ENCODE measurements at regions not wholly inside any gene's neighbourhood (a gene's known extent, or its start where the extent isn't known, plus 50 kb on each side); places are given as distances from the start of the nearest gene placed in this dataset.
"Not testable (repeated sequence)": the region's sequence is repeated elsewhere in the genome, so short reads cannot be mapped to it uniquely, and the experiment has no call there.

- TF ChIP-seq SUZ12 (IDR thresholded peaks at IDR 0.05; ENCODE audit: extremely low read depth, insufficient read depth, insufficient read length), result no peak
- Histone ChIP-seq H3K9ac (ENCODE audit: insufficient read length, low read depth) (no peak overlapping the region), H3K9me3 (ENCODE audit: insufficient read depth, low read length) (no peaks in the 10 kb centered on the region), H3K4me1 (ENCODE audit: insufficient read depth, insufficient read length) (peaks cover 3% of the 10 kb centered on the region), H3K4me3 (ENCODE audit: insufficient read length, low read depth) (no peak overlapping the region), H3K36me3 (ENCODE audit: insufficient read depth, insufficient read length, low read length) (no peaks in the 10 kb centered on the region), H3K27me3 (ENCODE audit: insufficient read depth, insufficient read length) (no peaks in the 10 kb centered on the region)
- no peak for DNase-seq (ENCODE audit: low read depth, low spot score)
These were observed 244.4 kb upstream of the MGAT5 start for GRCh38 chr2:134009440-134009839.

- not testable (repeated sequence) for H3K4me3 ChIP-seq (ENCODE audit: insufficient read length, low read depth); H3K36me3 ChIP-seq (ENCODE audit: insufficient read depth, insufficient read length, low read length); H3K9me3 ChIP-seq (ENCODE audit: insufficient read depth, low read length)
These were observed 244.0 kb upstream of the MGAT5 start for GRCh38 chr2:134009906-134010305.

GRCh38 chr2:134011936-134012586, 241.8 kb upstream of the MGAT5 start:
- no peaks in the 10 kb centered on the region for H3K9me3 ChIP-seq (ENCODE audit: insufficient read depth, low read length)
- peaks cover 3% of the 10 kb centered on the region for H3K4me1 ChIP-seq (ENCODE audit: insufficient read depth, insufficient read length)
- H3K4me3 ChIP-seq (ENCODE audit: insufficient read length, low read depth), result no peak overlapping the region
- DNase-seq (ENCODE audit: low read depth, low spot score), result no peak
- no peaks in the 10 kb centered on the region for H3K36me3 ChIP-seq (ENCODE audit: insufficient read depth, insufficient read length, low read length)
- TF ChIP-seq SUZ12 (IDR thresholded peaks at IDR 0.05; ENCODE audit: extremely low read depth, insufficient read depth, insufficient read length), result no peak
- no peak for TF ChIP-seq YY1 (IDR thresholded peaks at IDR 0.05; ENCODE audit: insufficient read depth, insufficient read length)
- no peak for TF ChIP-seq ZNF274 (IDR thresholded peaks at IDR 0.05; ENCODE audit: low read depth, low read length)
- no peaks in the 10 kb centered on the region for H3K27me3 ChIP-seq (ENCODE audit: insufficient read depth, insufficient read length)
- H3K9ac ChIP-seq (ENCODE audit: insufficient read length, low read depth), result no peak overlapping the region

More at GRCh38 chr2:134009906-134010305, 244.0 kb upstream of the MGAT5 start:
- DNase-seq (ENCODE audit: low read depth, low spot score); H3K4me1 ChIP-seq (ENCODE audit: insufficient read depth, insufficient read length); H3K9ac ChIP-seq (ENCODE audit: insufficient read length, low read depth); H3K27me3 ChIP-seq (ENCODE audit: insufficient read depth, insufficient read length): not testable (repeated sequence)

GRCh38 chr2:134014196-134014960, 239.5 kb upstream of the MGAT5 start:
- peaks cover 3% of the 10 kb centered on the region for H3K4me1 ChIP-seq (ENCODE audit: insufficient read depth, insufficient read length)
- TF ChIP-seq ZNF274 (IDR thresholded peaks at IDR 0.05; ENCODE audit: low read depth, low read length) (no peak), SUZ12 (IDR thresholded peaks at IDR 0.05; ENCODE audit: extremely low read depth, insufficient read depth, insufficient read length) (no peak)
- no peaks in the 10 kb centered on the region for H3K9me3 ChIP-seq (ENCODE audit: insufficient read depth, low read length)
- H3K4me3 ChIP-seq (ENCODE audit: insufficient read length, low read depth), result no peak overlapping the region
- no peaks in the 10 kb centered on the region for H3K36me3 ChIP-seq (ENCODE audit: insufficient read depth, insufficient read length, low read length)
- DNase-seq (ENCODE audit: low read depth, low spot score), result no peak
- no peaks in the 10 kb centered on the region for H3K27me3 ChIP-seq (ENCODE audit: insufficient read depth, insufficient read length)
- H3K9ac ChIP-seq (ENCODE audit: insufficient read length, low read depth), result no peak overlapping the region

GRCh38 chr2:134019871-134020270, 234.0 kb upstream of the MGAT5 start:
- Histone ChIP-seq H3K27me3 (ENCODE audit: insufficient read depth, insufficient read length) (no peaks in the 10 kb centered on the region), H3K4me1 (ENCODE audit: insufficient read depth, insufficient read length) (peaks cover 3% of the 10 kb centered on the region), H3K4me3 (ENCODE audit: insufficient read length, low read depth) (no peak overlapping the region), H3K9ac (ENCODE audit: insufficient read length, low read depth) (no peak overlapping the region), H3K9me3 (ENCODE audit: insufficient read depth, low read length) (no peaks in the 10 kb centered on the region), H3K36me3 (ENCODE audit: insufficient read depth, insufficient read length, low read length) (no peaks in the 10 kb centered on the region)
- DNase-seq (ENCODE audit: low read depth, low spot score), result no peak
- TF ChIP-seq YY1 (IDR thresholded peaks at IDR 0.05; ENCODE audit: insufficient read depth, insufficient read length) (no peak), SUZ12 (IDR thresholded peaks at IDR 0.05; ENCODE audit: extremely low read depth, insufficient read depth, insufficient read length) (no peak), ZNF274 (IDR thresholded peaks at IDR 0.05; ENCODE audit: low read depth, low read length) (no peak)

- TF ChIP-seq YY1 (IDR thresholded peaks at IDR 0.05; ENCODE audit: insufficient read depth, insufficient read length) (no peak), SUZ12 (IDR thresholded peaks at IDR 0.05; ENCODE audit: extremely low read depth, insufficient read depth, insufficient read length) (no peak), ZNF274 (IDR thresholded peaks at IDR 0.05; ENCODE audit: low read depth, low read length) (no peak)
These were observed 233.3 kb upstream of the MGAT5 start for GRCh38 chr2:134020608-134021007.

GRCh38 chr2:134021830-134022524, 231.9 kb upstream of the MGAT5 start:
- TF ChIP-seq ZNF274 (IDR thresholded peaks at IDR 0.05; ENCODE audit: low read depth, low read length), result no peak
- TF ChIP-seq SUZ12 (IDR thresholded peaks at IDR 0.05; ENCODE audit: extremely low read depth, insufficient read depth, insufficient read length), result no peak
- TF ChIP-seq YY1 (IDR thresholded peaks at IDR 0.05; ENCODE audit: insufficient read depth, insufficient read length), result no peak
- Histone ChIP-seq H3K9ac (ENCODE audit: insufficient read length, low read depth) (no peak overlapping the region), H3K4me3 (ENCODE audit: insufficient read length, low read depth) (no peak overlapping the region)

More at GRCh38 chr2:134020608-134021007, 233.3 kb upstream of the MGAT5 start:
- Histone ChIP-seq H3K9ac (ENCODE audit: insufficient read length, low read depth) (no peak overlapping the region), H3K36me3 (ENCODE audit: insufficient read depth, insufficient read length, low read length) (no peaks in the 10 kb centered on the region), H3K27me3 (ENCODE audit: insufficient read depth, insufficient read length) (no peaks in the 10 kb centered on the region), H3K4me3 (ENCODE audit: insufficient read length, low read depth) (no peak overlapping the region), H3K4me1 (ENCODE audit: insufficient read depth, insufficient read length) (peaks cover 3% of the 10 kb centered on the region), H3K9me3 (ENCODE audit: insufficient read depth, low read length) (no peaks in the 10 kb centered on the region)
- DNase-seq (ENCODE audit: low read depth, low spot score), result no peak

More at GRCh38 chr2:134021830-134022524, 231.9 kb upstream of the MGAT5 start:
- H3K9me3 ChIP-seq (ENCODE audit: insufficient read depth, low read length), result no peaks in the 10 kb centered on the region
- H3K4me1 ChIP-seq (ENCODE audit: insufficient read depth, insufficient read length), result peaks cover 3% of the 10 kb centered on the region
- no peaks in the 10 kb centered on the region for H3K36me3 ChIP-seq (ENCODE audit: insufficient read depth, insufficient read length, low read length)
- H3K27me3 ChIP-seq (ENCODE audit: insufficient read depth, insufficient read length), result no peaks in the 10 kb centered on the region
- DNase-seq (ENCODE audit: low read depth, low spot score), result no peak
